ENCODE measurements at regions not wholly inside any gene's neighbourhood (a gene's known extent, or its start where the extent isn't known, plus 50 kb on each side); places are given as distances from the start of the nearest gene placed in this dataset.

DNA sequence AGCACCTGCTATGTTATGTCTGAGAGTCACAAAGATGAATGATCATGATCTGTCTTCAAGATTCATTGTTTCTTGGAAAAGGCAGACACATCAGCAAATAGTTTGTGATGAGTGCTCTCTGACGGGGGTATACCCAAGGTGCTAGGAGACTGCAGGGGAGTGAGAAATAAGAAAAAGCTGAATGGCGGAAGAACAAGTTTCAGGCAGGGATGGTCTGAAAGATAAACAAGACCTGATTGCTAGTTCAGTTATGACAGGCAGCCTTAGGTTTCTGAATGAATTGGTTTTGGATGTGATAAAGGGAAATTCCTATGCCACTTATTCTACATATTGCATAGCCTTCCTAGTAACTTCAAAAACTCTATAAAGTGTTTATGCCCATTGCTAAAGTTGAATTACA, 327.0 kb upstream of the DKK2 start:
- TF ChIP-seq POLR2A (IDR thresholded peaks at IDR 0.05), result no peak
- TF ChIP-seq, protein P1, sequence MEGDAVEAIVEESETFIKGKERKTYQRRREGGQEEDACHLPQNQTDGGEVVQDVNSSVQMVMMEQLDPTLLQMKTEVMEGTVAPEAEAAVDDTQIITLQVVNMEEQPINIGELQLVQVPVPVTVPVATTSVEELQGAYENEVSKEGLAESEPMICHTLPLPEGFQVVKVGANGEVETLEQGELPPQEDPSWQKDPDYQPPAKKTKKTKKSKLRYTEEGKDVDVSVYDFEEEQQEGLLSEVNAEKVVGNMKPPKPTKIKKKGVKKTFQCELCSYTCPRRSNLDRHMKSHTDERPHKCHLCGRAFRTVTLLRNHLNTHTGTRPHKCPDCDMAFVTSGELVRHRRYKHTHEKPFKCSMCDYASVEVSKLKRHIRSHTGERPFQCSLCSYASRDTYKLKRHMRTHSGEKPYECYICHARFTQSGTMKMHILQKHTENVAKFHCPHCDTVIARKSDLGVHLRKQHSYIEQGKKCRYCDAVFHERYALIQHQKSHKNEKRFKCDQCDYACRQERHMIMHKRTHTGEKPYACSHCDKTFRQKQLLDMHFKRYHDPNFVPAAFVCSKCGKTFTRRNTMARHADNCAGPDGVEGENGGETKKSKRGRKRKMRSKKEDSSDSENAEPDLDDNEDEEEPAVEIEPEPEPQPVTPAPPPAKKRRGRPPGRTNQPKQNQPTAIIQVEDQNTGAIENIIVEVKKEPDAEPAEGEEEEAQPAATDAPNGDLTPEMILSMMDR (IDR thresholded peaks at IDR 0.05), result no peak
- TF ChIP-seq POLR2AphosphoS5 (IDR thresholded peaks at IDR 0.05), result no peak

Measured in prostate gland (tissue), 2 donors.